H9 (cell line): ENCODE measurements at regions not wholly inside any gene's neighbourhood (a gene's known extent, or its start where the extent isn't known, plus 50 kb on each side); places are given as distances from the start of the nearest gene placed in this dataset.

ENCODE experiments used
- DNase-seq: peaks from one replicate; pipeline ENCODE4 v3.0.0-alpha.2; 2017
- H2AFZ ChIP-seq: one replicate; pipeline ENCODE4 v1.6.1; 2013; ENCODE audit warnings: mild to moderate bottlenecking, low read length, control low read depth, moderate library complexity
- H2AK5ac ChIP-seq: 2 replicates; pipeline ENCODE4 v1.6.1; 2013; ENCODE audit warnings: low read length, control low read depth, mixed read lengths; ENCODE audit not compliant: insufficient read length
- H2BK120ac ChIP-seq: one replicate; pipeline ENCODE4 v1.6.1; 2013; ENCODE audit warnings: low read depth, mild to moderate bottlenecking, low read length, control low read depth, inconsistent platforms; ENCODE audit not compliant: poor library complexity, severe bottlenecking
- H2BK12ac ChIP-seq: 2 replicates; pipeline ENCODE4 v1.6.1; 2013; ENCODE audit warnings: low read length, control low read depth, mixed read lengths, low read depth; ENCODE audit not compliant: insufficient read length
- H2BK15ac ChIP-seq: 2 replicates; pipeline ENCODE4 v1.6.1; 2013; ENCODE audit warnings: low read depth, low read length, control low read depth
- H2BK20ac ChIP-seq: one replicate; pipeline ENCODE4 v1.6.1; 2013; ENCODE audit warnings: low read depth, mild to moderate bottlenecking, low read length, control low read depth, inconsistent platforms; ENCODE audit not compliant: poor library complexity, severe bottlenecking
- H2BK5ac ChIP-seq: 2 replicates; pipeline ENCODE4 v1.6.1; 2013; ENCODE audit warnings: low read length, control low read depth, mixed read lengths; ENCODE audit not compliant: insufficient read length
- H3K14ac ChIP-seq: 2 replicates; pipeline ENCODE4 v1.6.1; 2013; ENCODE audit warnings: low read length, control low read depth; ENCODE audit not compliant: insufficient read depth
- H3K18ac ChIP-seq: 2 replicates; pipeline ENCODE4 v1.6.1; 2013; ENCODE audit warnings: low read depth, mild to moderate bottlenecking, mixed read lengths, low read length, control low read depth; ENCODE audit not compliant: insufficient read length
- H3K23ac ChIP-seq: 2 replicates; pipeline ENCODE4 v1.6.1; 2013; ENCODE audit warnings: low read length, control low read depth, mixed read lengths, low read depth; ENCODE audit not compliant: insufficient read length
- H3K23me2 ChIP-seq: 2 replicates; pipeline ENCODE4 v1.6.1; 2013; ENCODE audit warnings: low read depth, mild to moderate bottlenecking, mixed read lengths, low read length, control low read depth; ENCODE audit not compliant: insufficient read length, poor library complexity, severe bottlenecking
- H3K27ac ChIP-seq: 2 replicates; pipeline ENCODE4 v1.5.1; 2013; ENCODE audit warnings: low read length, control low read depth, mixed read lengths, low read depth; ENCODE audit not compliant: insufficient read length
- H3K27me3 ChIP-seq: 2 replicates; pipeline ENCODE4 v1.6.1; 2013; ENCODE audit warnings: low read length, control low read depth, inconsistent platforms; ENCODE audit not compliant: insufficient read depth
- H3K4ac ChIP-seq: 2 replicates; pipeline ENCODE4 v1.6.1; 2013; ENCODE audit warnings: low read depth, mild to moderate bottlenecking, control low read depth, inconsistent platforms, low read length, moderate library complexity
- H3K4me1 ChIP-seq: 2 replicates; pipeline ENCODE4 v1.6.1; 2013; ENCODE audit warnings: low read length, control low read depth, inconsistent platforms; ENCODE audit not compliant: insufficient read depth
- H3K4me2 ChIP-seq: 2 replicates; pipeline ENCODE4 v1.6.1; 2013; ENCODE audit warnings: low read length, control low read depth, mixed read lengths; ENCODE audit not compliant: insufficient read length, insufficient read depth
- H3K56ac ChIP-seq: 2 replicates; pipeline ENCODE4 v1.6.1; 2013; ENCODE audit warnings: low read depth, mild to moderate bottlenecking, mixed read lengths, low read length, control low read depth; ENCODE audit not compliant: insufficient read length
- H3K79me1 ChIP-seq: 2 replicates; pipeline ENCODE4 v1.6.1; 2013; ENCODE audit warnings: low read depth, mild to moderate bottlenecking, moderate library complexity, low read length, control low read depth, inconsistent platforms; ENCODE audit not compliant: insufficient read depth, poor library complexity, severe bottlenecking
- H3K79me2 ChIP-seq: 2 replicates; pipeline ENCODE4 v1.6.1; 2013; ENCODE audit warnings: low read length, control low read depth, inconsistent platforms; ENCODE audit not compliant: insufficient read depth
- H3K9ac ChIP-seq: 2 replicates; pipeline ENCODE4 v1.6.1; 2013; ENCODE audit warnings: low read length, control low read depth, mixed read lengths; ENCODE audit not compliant: insufficient read length; ENCODE audit errors: extremely low read depth
- H3K9me3 ChIP-seq: one replicate; pipeline ENCODE4 v1.6.1; 2013; ENCODE audit warnings: low read depth, low read length, inconsistent platforms; ENCODE audit not compliant: control insufficient read depth
- H3T11ph ChIP-seq: one replicate; pipeline ENCODE4 v1.6.1; 2013; ENCODE audit warnings: mild to moderate bottlenecking, low read length, control low read depth, inconsistent platforms
- H4K20me1 ChIP-seq: one replicate; pipeline ENCODE4 v1.6.1; 2013; ENCODE audit not compliant: control insufficient read depth, insufficient read length, insufficient read depth
- H4K5ac ChIP-seq: 2 replicates; pipeline ENCODE4 v1.6.1; 2013; ENCODE audit warnings: low read depth, mild to moderate bottlenecking, mixed read lengths, low read length, control low read depth; ENCODE audit not compliant: insufficient read length
- H4K8ac ChIP-seq: replicated peaks from 2 replicates; pipeline ENCODE4 v1.6.1; 2013; ENCODE audit warnings: low read length, control low read depth, mixed read lengths, low read depth; ENCODE audit not compliant: insufficient read length
- H4K91ac ChIP-seq: 2 replicates; pipeline ENCODE4 v1.6.1; 2013; ENCODE audit warnings: low read depth, mild to moderate bottlenecking, moderate library complexity, mixed read lengths, low read length, control low read depth; ENCODE audit not compliant: insufficient read length
- H3K27ac Mint-ChIP-seq, 3 experiments: 2 replicates in 2 of 3; 3 replicates in 1 of 3; pipeline ENCODE4 v1.8.0; 2020 to 2021; ENCODE audit warnings: mixed read lengths in 3 of 3, mild to moderate bottlenecking in 1 of 3, moderate library complexity in 1 of 3
- H3K27me3 Mint-ChIP-seq: 2 replicates; pipeline ENCODE4 v1.8.0; 2021; ENCODE audit warnings: low read depth, mild to moderate bottlenecking, moderate library complexity, mixed read lengths
- H3K36me3 Mint-ChIP-seq, 3 experiments: 2 replicates in 2 of 3; 3 replicates in 1 of 3; pipeline ENCODE4 v1.8.0; 2020 to 2021; ENCODE audit warnings: low read depth in 3 of 3, mixed read lengths in 3 of 3; ENCODE audit not compliant: insufficient read depth in 1 of 3
- H3K4me1 Mint-ChIP-seq, 2 experiments: 2 replicates each; pipeline ENCODE4 v1.8.0; 2020; ENCODE audit warnings: mixed read lengths in 2 of 2
- H3K4me3 Mint-ChIP-seq, 2 experiments: 2 replicates in 1 of 2; 3 replicates in 1 of 2; pipeline ENCODE4 v1.8.0; 2020 to 2021; ENCODE audit warnings: mild to moderate bottlenecking in 2 of 2, mixed read lengths in 2 of 2, moderate library complexity in 1 of 2
- H3K9me3 Mint-ChIP-seq, 2 experiments: 2 replicates in 1 of 2; 3 replicates in 1 of 2; pipeline ENCODE4 v1.8.0; 2020; ENCODE audit warnings: mild to moderate bottlenecking in 2 of 2, mixed read lengths in 2 of 2, moderate library complexity in 1 of 2
- TF ChIP-seq, protein P1 (sequence below): fragments of 200-600 bp; sonication (generic); conservative IDR thresholded peaks from 3 replicates; pipeline ENCODE4 v1.8.0; 2021; ENCODE audit warnings: antibody characterized with exemption, mild to moderate bottlenecking

DNA sequence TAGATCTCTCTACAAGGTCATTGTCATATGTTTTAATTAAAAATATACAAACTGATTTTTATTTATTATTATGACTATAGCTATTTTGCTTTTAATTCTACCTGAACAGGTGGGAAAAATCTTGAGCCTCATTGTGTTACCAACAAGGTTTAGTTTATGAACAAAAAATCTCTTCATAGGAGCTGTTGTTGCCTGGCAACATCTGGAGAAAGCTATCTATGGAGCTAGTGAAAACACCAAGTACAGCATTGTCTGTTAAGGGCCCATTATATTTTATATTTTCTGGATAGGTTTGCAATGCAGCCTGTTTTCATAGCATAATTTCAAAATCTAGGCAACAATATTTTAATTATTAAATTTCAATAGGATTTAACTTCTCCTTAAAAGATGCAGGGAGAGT lies 383.0 kb upstream of the TMEFF2 start:
- H3K9me3 Mint-ChIP-seq, result no peaks in the 10 kb centered on the region
- no peak overlapping the region for H3K4me2 ChIP-seq

More for the DNA sequence above, 383.0 kb upstream of the TMEFF2 start:
- Histone ChIP-seq H3K27me3 (no peaks in the 10 kb centered on the region), H2BK120ac (no peak overlapping the region), H2BK20ac (no peak overlapping the region), H4K5ac (no peak overlapping the region), H2BK5ac (no peak overlapping the region), H2AFZ (no peak overlapping the region), H3K56ac (no peak overlapping the region), H3K27ac (no peak overlapping the region), H4K8ac (no peak overlapping the region), H3K23ac (no peak overlapping the region), H3K4ac (no peak overlapping the region), H3K4me1 (no peaks in the 10 kb centered on the region), H3K79me2 (no peaks in the 10 kb centered on the region), H2AK5ac (no peak overlapping the region), H2BK15ac (no peak overlapping the region), H3K79me1 (no peaks in the 10 kb centered on the region), H4K91ac (no peak overlapping the region), H3K18ac (no peak overlapping the region), H3K9ac (no peak overlapping the region), H4K20me1 (no peaks in the 10 kb centered on the region), H2BK12ac (no peak overlapping the region), H3T11ph (no peak overlapping the region), H3K23me2 (no peaks in the 10 kb centered on the region), H3K9me3 (no peaks in the 10 kb centered on the region), H3K14ac (no peak overlapping the region)
- Mint-ChIP-seq H3K4me3 (no peak overlapping the region), H3K27me3 (no peaks in the 10 kb centered on the region), H3K4me1 (no peaks in the 10 kb centered on the region), H3K36me3 (no peaks in the 10 kb centered on the region), H3K27ac (no peak overlapping the region)
- no peak for DNase-seq
- TF ChIP-seq, protein P1, sequence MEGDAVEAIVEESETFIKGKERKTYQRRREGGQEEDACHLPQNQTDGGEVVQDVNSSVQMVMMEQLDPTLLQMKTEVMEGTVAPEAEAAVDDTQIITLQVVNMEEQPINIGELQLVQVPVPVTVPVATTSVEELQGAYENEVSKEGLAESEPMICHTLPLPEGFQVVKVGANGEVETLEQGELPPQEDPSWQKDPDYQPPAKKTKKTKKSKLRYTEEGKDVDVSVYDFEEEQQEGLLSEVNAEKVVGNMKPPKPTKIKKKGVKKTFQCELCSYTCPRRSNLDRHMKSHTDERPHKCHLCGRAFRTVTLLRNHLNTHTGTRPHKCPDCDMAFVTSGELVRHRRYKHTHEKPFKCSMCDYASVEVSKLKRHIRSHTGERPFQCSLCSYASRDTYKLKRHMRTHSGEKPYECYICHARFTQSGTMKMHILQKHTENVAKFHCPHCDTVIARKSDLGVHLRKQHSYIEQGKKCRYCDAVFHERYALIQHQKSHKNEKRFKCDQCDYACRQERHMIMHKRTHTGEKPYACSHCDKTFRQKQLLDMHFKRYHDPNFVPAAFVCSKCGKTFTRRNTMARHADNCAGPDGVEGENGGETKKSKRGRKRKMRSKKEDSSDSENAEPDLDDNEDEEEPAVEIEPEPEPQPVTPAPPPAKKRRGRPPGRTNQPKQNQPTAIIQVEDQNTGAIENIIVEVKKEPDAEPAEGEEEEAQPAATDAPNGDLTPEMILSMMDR, result no peak
